H9 (cell line): ENCODE measurements at regions not wholly inside any gene's neighbourhood (a gene's known extent, or its start where the extent isn't known, plus 50 kb on each side); places are given as distances from the start of the nearest gene placed in this dataset.

Source experiments
- DNase-seq: peaks from one replicate; pipeline ENCODE4 v3.0.0-alpha.2; 2017
- H2AFZ ChIP-seq: one replicate; pipeline ENCODE4 v1.6.1; 2013; ENCODE audit warnings: mild to moderate bottlenecking, low read length, control low read depth, moderate library complexity
- H2AK5ac ChIP-seq: 2 replicates; pipeline ENCODE4 v1.6.1; 2013; ENCODE audit warnings: low read length, control low read depth, mixed read lengths; ENCODE audit not compliant: insufficient read length
- H2BK120ac ChIP-seq: one replicate; pipeline ENCODE4 v1.6.1; 2013; ENCODE audit warnings: low read depth, mild to moderate bottlenecking, low read length, control low read depth, inconsistent platforms; ENCODE audit not compliant: poor library complexity, severe bottlenecking
- H2BK12ac ChIP-seq: 2 replicates; pipeline ENCODE4 v1.6.1; 2013; ENCODE audit warnings: low read length, control low read depth, mixed read lengths, low read depth; ENCODE audit not compliant: insufficient read length
- H2BK15ac ChIP-seq: 2 replicates; pipeline ENCODE4 v1.6.1; 2013; ENCODE audit warnings: low read depth, low read length, control low read depth
- H2BK20ac ChIP-seq: one replicate; pipeline ENCODE4 v1.6.1; 2013; ENCODE audit warnings: low read depth, mild to moderate bottlenecking, low read length, control low read depth, inconsistent platforms; ENCODE audit not compliant: poor library complexity, severe bottlenecking
- H2BK5ac ChIP-seq: 2 replicates; pipeline ENCODE4 v1.6.1; 2013; ENCODE audit warnings: low read length, control low read depth, mixed read lengths; ENCODE audit not compliant: insufficient read length
- H3K14ac ChIP-seq: 2 replicates; pipeline ENCODE4 v1.6.1; 2013; ENCODE audit warnings: low read length, control low read depth; ENCODE audit not compliant: insufficient read depth
- H3K18ac ChIP-seq: 2 replicates; pipeline ENCODE4 v1.6.1; 2013; ENCODE audit warnings: low read depth, mild to moderate bottlenecking, mixed read lengths, low read length, control low read depth; ENCODE audit not compliant: insufficient read length
- H3K23ac ChIP-seq: 2 replicates; pipeline ENCODE4 v1.6.1; 2013; ENCODE audit warnings: low read length, control low read depth, mixed read lengths, low read depth; ENCODE audit not compliant: insufficient read length
- H3K23me2 ChIP-seq: 2 replicates; pipeline ENCODE4 v1.6.1; 2013; ENCODE audit warnings: low read depth, mild to moderate bottlenecking, mixed read lengths, low read length, control low read depth; ENCODE audit not compliant: insufficient read length, poor library complexity, severe bottlenecking
- H3K27ac ChIP-seq: 2 replicates; pipeline ENCODE4 v1.5.1; 2013; ENCODE audit warnings: low read length, control low read depth, mixed read lengths, low read depth; ENCODE audit not compliant: insufficient read length
- H3K27me3 ChIP-seq: 2 replicates; pipeline ENCODE4 v1.6.1; 2013; ENCODE audit warnings: low read length, control low read depth, inconsistent platforms; ENCODE audit not compliant: insufficient read depth
- H3K4ac ChIP-seq: 2 replicates; pipeline ENCODE4 v1.6.1; 2013; ENCODE audit warnings: low read depth, mild to moderate bottlenecking, control low read depth, inconsistent platforms, low read length, moderate library complexity
- H3K4me1 ChIP-seq: 2 replicates; pipeline ENCODE4 v1.6.1; 2013; ENCODE audit warnings: low read length, control low read depth, inconsistent platforms; ENCODE audit not compliant: insufficient read depth
- H3K4me2 ChIP-seq: 2 replicates; pipeline ENCODE4 v1.6.1; 2013; ENCODE audit warnings: low read length, control low read depth, mixed read lengths; ENCODE audit not compliant: insufficient read length, insufficient read depth
- H3K56ac ChIP-seq: 2 replicates; pipeline ENCODE4 v1.6.1; 2013; ENCODE audit warnings: low read depth, mild to moderate bottlenecking, mixed read lengths, low read length, control low read depth; ENCODE audit not compliant: insufficient read length
- H3K79me1 ChIP-seq: 2 replicates; pipeline ENCODE4 v1.6.1; 2013; ENCODE audit warnings: low read depth, mild to moderate bottlenecking, moderate library complexity, low read length, control low read depth, inconsistent platforms; ENCODE audit not compliant: insufficient read depth, poor library complexity, severe bottlenecking
- H3K79me2 ChIP-seq: 2 replicates; pipeline ENCODE4 v1.6.1; 2013; ENCODE audit warnings: low read length, control low read depth, inconsistent platforms; ENCODE audit not compliant: insufficient read depth
- H3K9ac ChIP-seq: 2 replicates; pipeline ENCODE4 v1.6.1; 2013; ENCODE audit warnings: low read length, control low read depth, mixed read lengths; ENCODE audit not compliant: insufficient read length; ENCODE audit errors: extremely low read depth
- H3K9me3 ChIP-seq: one replicate; pipeline ENCODE4 v1.6.1; 2013; ENCODE audit warnings: low read depth, low read length, inconsistent platforms; ENCODE audit not compliant: control insufficient read depth
- H3T11ph ChIP-seq: one replicate; pipeline ENCODE4 v1.6.1; 2013; ENCODE audit warnings: mild to moderate bottlenecking, low read length, control low read depth, inconsistent platforms
- H4K20me1 ChIP-seq: one replicate; pipeline ENCODE4 v1.6.1; 2013; ENCODE audit not compliant: control insufficient read depth, insufficient read length, insufficient read depth
- H4K5ac ChIP-seq: 2 replicates; pipeline ENCODE4 v1.6.1; 2013; ENCODE audit warnings: low read depth, mild to moderate bottlenecking, mixed read lengths, low read length, control low read depth; ENCODE audit not compliant: insufficient read length
- H4K8ac ChIP-seq: replicated peaks from 2 replicates; pipeline ENCODE4 v1.6.1; 2013; ENCODE audit warnings: low read length, control low read depth, mixed read lengths, low read depth; ENCODE audit not compliant: insufficient read length
- H4K91ac ChIP-seq: 2 replicates; pipeline ENCODE4 v1.6.1; 2013; ENCODE audit warnings: low read depth, mild to moderate bottlenecking, moderate library complexity, mixed read lengths, low read length, control low read depth; ENCODE audit not compliant: insufficient read length
- H3K27ac Mint-ChIP-seq, 3 experiments: 2 replicates in 2 of 3; 3 replicates in 1 of 3; pipeline ENCODE4 v1.8.0; 2020 to 2021; ENCODE audit warnings: mixed read lengths in 3 of 3, mild to moderate bottlenecking in 1 of 3, moderate library complexity in 1 of 3
- H3K27me3 Mint-ChIP-seq: 2 replicates; pipeline ENCODE4 v1.8.0; 2021; ENCODE audit warnings: low read depth, mild to moderate bottlenecking, moderate library complexity, mixed read lengths
- H3K36me3 Mint-ChIP-seq, 3 experiments: 2 replicates in 2 of 3; 3 replicates in 1 of 3; pipeline ENCODE4 v1.8.0; 2020 to 2021; ENCODE audit warnings: low read depth in 3 of 3, mixed read lengths in 3 of 3; ENCODE audit not compliant: insufficient read depth in 1 of 3
- H3K4me1 Mint-ChIP-seq, 2 experiments: 2 replicates each; pipeline ENCODE4 v1.8.0; 2020; ENCODE audit warnings: mixed read lengths in 2 of 2
- H3K4me3 Mint-ChIP-seq, 2 experiments: 2 replicates in 1 of 2; 3 replicates in 1 of 2; pipeline ENCODE4 v1.8.0; 2020 to 2021; ENCODE audit warnings: mild to moderate bottlenecking in 2 of 2, mixed read lengths in 2 of 2, moderate library complexity in 1 of 2
- H3K9me3 Mint-ChIP-seq, 2 experiments: 2 replicates in 1 of 2; 3 replicates in 1 of 2; pipeline ENCODE4 v1.8.0; 2020; ENCODE audit warnings: mild to moderate bottlenecking in 2 of 2, mixed read lengths in 2 of 2, moderate library complexity in 1 of 2
- WGBS: extraction: QIAGEN DNeasy Blood & Tissue Kit; methylation state at CpG from one replicate; pipeline ENCODE4 v1.1.7; 2013; ENCODE audit warnings: missing lambda C conversion rate, low lambda C conversion rate, mixed read lengths; ENCODE audit not compliant: insufficient read length; ENCODE audit errors: extremely low coverage; 5-methylcytosine and 5-hydroxymethylcytosine counted together
- TF ChIP-seq, protein P1 (sequence below): fragments of 200-600 bp; sonication (generic); conservative IDR thresholded peaks from 3 replicates; pipeline ENCODE4 v1.8.0; 2021; ENCODE audit warnings: antibody characterized with exemption, mild to moderate bottlenecking

DNA sequence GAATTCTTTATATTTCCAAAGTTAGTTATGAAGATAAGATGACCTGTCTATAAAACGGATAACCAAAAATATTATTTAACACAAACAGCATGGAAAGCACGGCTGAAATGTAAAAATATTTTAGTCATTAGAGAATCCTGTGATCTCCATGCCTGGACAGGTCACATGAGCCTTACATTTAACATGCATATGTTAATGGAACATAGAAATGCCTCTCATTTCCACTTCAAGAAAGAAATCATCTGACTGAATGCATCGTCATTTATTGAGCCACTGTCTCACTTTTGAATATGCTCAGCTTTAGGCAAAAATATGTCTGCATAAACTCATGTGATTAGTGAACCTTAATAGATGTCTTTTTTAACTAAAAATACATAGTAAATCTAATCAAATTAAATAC is 115.5 kb upstream of the COL24A1 start:
- H3K79me1 ChIP-seq, result no peaks in the 10 kb centered on the region
- no peak overlapping the region for H3K9ac ChIP-seq
- no peak overlapping the region for H3T11ph ChIP-seq
- H3K27ac ChIP-seq, result no peak overlapping the region
- Mint-ChIP-seq H3K9me3 (no peaks in the 10 kb centered on the region), H3K27ac (no peak overlapping the region), H3K27me3 (peaks cover 2% of the 10 kb centered on the region; the same call in 1 of the 2 replicates), H3K36me3 (no peaks in the 10 kb centered on the region), H3K4me1 (no peaks in the 10 kb centered on the region), H3K4me3 (no peak overlapping the region)
- H3K9me3 ChIP-seq, result no peaks in the 10 kb centered on the region
- DNase-seq, result no peak
- H4K8ac ChIP-seq, result no peak overlapping the region
- no peak overlapping the region for H3K4me2 ChIP-seq
- H3K4ac ChIP-seq, result no peak overlapping the region
- no peak overlapping the region for H3K23ac ChIP-seq
- no peak overlapping the region for H2BK12ac ChIP-seq
- no peak overlapping the region for H3K14ac ChIP-seq
- H3K4me1 ChIP-seq, result no peaks in the 10 kb centered on the region
- no peaks in the 10 kb centered on the region for H3K27me3 ChIP-seq
- H3K79me2 ChIP-seq, result no peaks in the 10 kb centered on the region
- H2BK120ac ChIP-seq, result no peak overlapping the region
- H2BK5ac ChIP-seq, result no peak overlapping the region
- TF ChIP-seq, protein P1, sequence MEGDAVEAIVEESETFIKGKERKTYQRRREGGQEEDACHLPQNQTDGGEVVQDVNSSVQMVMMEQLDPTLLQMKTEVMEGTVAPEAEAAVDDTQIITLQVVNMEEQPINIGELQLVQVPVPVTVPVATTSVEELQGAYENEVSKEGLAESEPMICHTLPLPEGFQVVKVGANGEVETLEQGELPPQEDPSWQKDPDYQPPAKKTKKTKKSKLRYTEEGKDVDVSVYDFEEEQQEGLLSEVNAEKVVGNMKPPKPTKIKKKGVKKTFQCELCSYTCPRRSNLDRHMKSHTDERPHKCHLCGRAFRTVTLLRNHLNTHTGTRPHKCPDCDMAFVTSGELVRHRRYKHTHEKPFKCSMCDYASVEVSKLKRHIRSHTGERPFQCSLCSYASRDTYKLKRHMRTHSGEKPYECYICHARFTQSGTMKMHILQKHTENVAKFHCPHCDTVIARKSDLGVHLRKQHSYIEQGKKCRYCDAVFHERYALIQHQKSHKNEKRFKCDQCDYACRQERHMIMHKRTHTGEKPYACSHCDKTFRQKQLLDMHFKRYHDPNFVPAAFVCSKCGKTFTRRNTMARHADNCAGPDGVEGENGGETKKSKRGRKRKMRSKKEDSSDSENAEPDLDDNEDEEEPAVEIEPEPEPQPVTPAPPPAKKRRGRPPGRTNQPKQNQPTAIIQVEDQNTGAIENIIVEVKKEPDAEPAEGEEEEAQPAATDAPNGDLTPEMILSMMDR, result no peak
- no peak overlapping the region for H2BK20ac ChIP-seq
- H3K56ac ChIP-seq, result no peak overlapping the region
- no peaks in the 10 kb centered on the region for H3K23me2 ChIP-seq
- no peak overlapping the region for H3K18ac ChIP-seq
- no peak overlapping the region for H2AK5ac ChIP-seq
- no peak overlapping the region for H2AFZ ChIP-seq
- no peak overlapping the region for H2BK15ac ChIP-seq
- no CpG with 5 or more reads among the region's 3 CpGs for WGBS
- H4K91ac ChIP-seq, result no peak overlapping the region
- H4K20me1 ChIP-seq, result no peaks in the 10 kb centered on the region
- no peak overlapping the region for H4K5ac ChIP-seq
